ENCODE measurements at regions not wholly inside any gene's neighbourhood (a gene's known extent, or its start where the extent isn't known, plus 50 kb on each side); places are given as distances from the start of the nearest gene placed in this dataset.

GRCh38 chrX:20477836-20478524 lies 211.3 kb upstream of the RPS6KA3 start:
- Histone ChIP-seq H3K36me3 (no peaks in the 10 kb centered on the region), H3K4me3 (ENCODE audit: low read depth, low read length) (no peak overlapping the region), H3K9me3 (ENCODE audit: severe bottlenecking) (no peaks in the 10 kb centered on the region), H3K27me3 (ENCODE audit: insufficient read depth, low read depth, severe bottlenecking) (peaks cover 6% of the 10 kb centered on the region), H3K27ac (no peak overlapping the region)
- DNase-seq = no peak
- TF ChIP-seq CTCF (IDR thresholded peaks at IDR 0.05; ENCODE audit: low read depth, low read length) = no peak

GRCh38 chrX:20477219-20477618 lies 210.5 kb upstream of the RPS6KA3 start:
- Histone ChIP-seq H3K27ac (no peak overlapping the region), H3K9me3 (ENCODE audit: severe bottlenecking) (no peaks in the 10 kb centered on the region), H3K27me3 (ENCODE audit: insufficient read depth, low read depth, severe bottlenecking) (peaks cover 6% of the 10 kb centered on the region), H3K36me3 (no peaks in the 10 kb centered on the region), H3K4me3 (ENCODE audit: low read depth, low read length) (no peak overlapping the region)
- TF ChIP-seq CTCF (IDR thresholded peaks at IDR 0.05; ENCODE audit: low read depth, low read length) = no peak
- no peak for DNase-seq

GRCh38 chrX:20472620-20473258 lies 206.0 kb upstream of the RPS6KA3 start:
- Histone ChIP-seq H3K9me3 (ENCODE audit: severe bottlenecking) (no peaks in the 10 kb centered on the region), H3K36me3 (no peaks in the 10 kb centered on the region), H3K27ac (no peak overlapping the region), H3K27me3 (ENCODE audit: insufficient read depth, low read depth, severe bottlenecking) (no peaks in the 10 kb centered on the region), H3K4me3 (ENCODE audit: low read depth, low read length) (no peak overlapping the region)
- DNase-seq = no peak
- TF ChIP-seq CTCF (IDR thresholded peaks at IDR 0.05; ENCODE audit: low read depth, low read length) = no peak

- no peak for DNase-seq
- Histone ChIP-seq H3K9me3 (ENCODE audit: severe bottlenecking) (no peaks in the 10 kb centered on the region), H3K4me3 (ENCODE audit: low read depth, low read length) (no peak overlapping the region), H3K27me3 (ENCODE audit: insufficient read depth, low read depth, severe bottlenecking) (no peaks in the 10 kb centered on the region), H3K27ac (no peak overlapping the region), H3K36me3 (no peaks in the 10 kb centered on the region)
- no peak for TF ChIP-seq CTCF (IDR thresholded peaks at IDR 0.05; ENCODE audit: low read depth, low read length)
These were observed 205.4 kb upstream of the RPS6KA3 start for GRCh38 chrX:20472148-20472547.

- TF ChIP-seq CTCF (IDR thresholded peaks at IDR 0.05; ENCODE audit: low read depth, low read length) = no peak
These were observed 204.8 kb upstream of the RPS6KA3 start for GRCh38 chrX:20471483-20471882.

More at GRCh38 chrX:20471483-20471882, 204.8 kb upstream of the RPS6KA3 start:
- Histone ChIP-seq H3K27ac (no peak overlapping the region), H3K27me3 (ENCODE audit: insufficient read depth, low read depth, severe bottlenecking) (no peaks in the 10 kb centered on the region), H3K4me3 (ENCODE audit: low read depth, low read length) (no peak overlapping the region), H3K9me3 (ENCODE audit: severe bottlenecking) (no peaks in the 10 kb centered on the region), H3K36me3 (no peaks in the 10 kb centered on the region)
- DNase-seq = no peak

Data from WERI-Rb-1 (cell line).